Astrocyte (in vitro differentiated cells and primary cell): ENCODE measurements at regions not wholly inside any gene's neighbourhood (a gene's known extent, or its start where the extent isn't known, plus 50 kb on each side); places are given as distances from the start of the nearest gene placed in this dataset.

Source experiments
- CTCF ChIP-seq: IDR thresholded peaks from 2 replicates; pipeline ENCODE4 v1.5.1; 2011; ENCODE audit warnings: low read depth, mild to moderate bottlenecking, inconsistent platforms, low read length, moderate library complexity; ENCODE audit not compliant: insufficient read depth
- EZH2 ChIP-seq: IDR thresholded peaks from 2 replicates; pipeline ENCODE4 v1.6.1; 2012; ENCODE audit warnings: mild to moderate bottlenecking, low read length, inconsistent platforms; ENCODE audit not compliant: insufficient read depth

GRCh38 chr2:182606728-182607681, 109.1 kb upstream of the DNAJC10 start:
- TF ChIP-seq CTCF (no peak), EZH2 (no peak)
